Right cardiac atrium (tissue), 5 donors: ENCODE measurements at regions not wholly inside any gene's neighbourhood (a gene's known extent, or its start where the extent isn't known, plus 50 kb on each side); places are given as distances from the start of the nearest gene placed in this dataset.

Experiments
- ATAC-seq, 2 donors: fragments of 200-7000 bp; cut with Tn5 transposase; one replicate each; pipeline versions ENCODE4 v1.8.0 to v1.9.1; 2020; ENCODE audit warnings: moderate library complexity in 2 of 2, mild to moderate bottlenecking in 1 of 2
- DNase-seq, 3 donors: peaks; one replicate each; pipeline ENCODE4 v3.0.0-alpha.2; 2020
- H3K27ac ChIP-seq: one replicate; pipeline ENCODE4 v1.5.1; 2013; ENCODE audit warnings: mild to moderate bottlenecking, low read length, control low read depth, moderate library complexity
- H3K27me3 ChIP-seq: one replicate; pipeline ENCODE4 v1.6.1; 2013; ENCODE audit not compliant: control insufficient read depth, insufficient read depth
- H3K4me1 ChIP-seq: one replicate; pipeline ENCODE4 v1.6.1; 2013; ENCODE audit warnings: low read length; ENCODE audit not compliant: control insufficient read depth, insufficient read depth
- H3K4me3 ChIP-seq: one replicate; pipeline ENCODE4 v1.5.1; 2013; ENCODE audit warnings: low read length, control low read depth
- H3K9me3 ChIP-seq: one replicate; pipeline ENCODE4 v1.6.1; 2013; ENCODE audit warnings: low read length; ENCODE audit not compliant: control insufficient read depth
- WGBS: extraction: QIAGEN DNeasy Blood & Tissue Kit; methylation state at CpG from one replicate; pipeline ENCODE4 v1.1.7; 2013; 5-methylcytosine and 5-hydroxymethylcytosine counted together
- intact Hi-C, 4 donors: fragments of 100-400 bp; cut with DNase I; formaldehyde crosslinking; loops; one replicate each; pipeline versions ENCODE4 v1.11.0 to v1.14.0; 2022 to 2023
- donor health status: healthy with polysubstance abuse.
- donor health status: DM: no; HTN: yes; CAD: no.
- donor health status: DM: no; HTN: no; CAD: no.
- donor health status: DM: no; HTN: yes; CAD: no; lungs with severe emphysema.
- donor health status: DM: yes; HTN: yes; CAD: no.

DNA sequence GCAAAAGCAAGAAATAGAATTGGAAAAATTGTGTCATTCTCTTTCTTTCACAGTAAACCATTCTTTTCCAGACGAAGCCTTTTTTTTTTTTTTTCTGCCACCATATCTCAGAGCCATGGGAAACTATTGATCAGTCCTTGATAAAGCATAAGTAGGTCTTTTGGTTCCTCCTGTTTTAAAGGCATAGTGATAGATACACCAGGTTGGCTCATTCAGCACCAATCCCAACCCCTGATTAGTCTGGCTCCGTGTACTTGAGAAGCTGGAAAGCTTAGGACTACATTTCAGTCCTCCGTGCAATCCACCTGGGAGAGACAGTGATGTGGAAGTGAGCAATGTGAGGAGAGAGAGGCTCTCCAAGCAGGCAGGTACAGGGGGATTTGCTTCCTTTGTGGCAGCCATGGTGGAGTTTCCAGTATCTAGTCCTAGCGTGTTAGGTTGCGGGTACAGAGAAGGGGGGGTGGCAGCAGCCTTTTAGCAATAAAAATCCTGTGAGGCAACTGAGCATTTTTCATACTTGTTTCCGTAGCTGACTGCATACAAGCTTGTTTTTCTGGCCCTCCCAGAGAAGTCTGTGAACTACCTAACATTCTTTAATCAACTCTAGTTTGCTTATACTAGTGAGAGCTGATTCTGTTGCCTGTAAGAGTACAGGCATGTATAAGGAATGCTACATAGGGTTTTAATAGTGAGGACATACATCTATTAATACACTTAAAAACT lies 127.4 kb upstream of the CTTNBP2 start:
- H3K27ac ChIP-seq, result no peak overlapping the region
- DNase-seq (no peak), ATAC-seq (no peak)
- H3K27me3 ChIP-seq, result no peaks in the 10 kb centered on the region
- H3K9me3 ChIP-seq, result no peaks in the 10 kb centered on the region
- H3K4me1 ChIP-seq, result no peaks in the 10 kb centered on the region
- 84% methylated on average over 6 of the region's 6 CpGs for WGBS
- no peak overlapping the region for H3K4me3 ChIP-seq
- intact Hi-C loops, result no loop called here

DNA sequence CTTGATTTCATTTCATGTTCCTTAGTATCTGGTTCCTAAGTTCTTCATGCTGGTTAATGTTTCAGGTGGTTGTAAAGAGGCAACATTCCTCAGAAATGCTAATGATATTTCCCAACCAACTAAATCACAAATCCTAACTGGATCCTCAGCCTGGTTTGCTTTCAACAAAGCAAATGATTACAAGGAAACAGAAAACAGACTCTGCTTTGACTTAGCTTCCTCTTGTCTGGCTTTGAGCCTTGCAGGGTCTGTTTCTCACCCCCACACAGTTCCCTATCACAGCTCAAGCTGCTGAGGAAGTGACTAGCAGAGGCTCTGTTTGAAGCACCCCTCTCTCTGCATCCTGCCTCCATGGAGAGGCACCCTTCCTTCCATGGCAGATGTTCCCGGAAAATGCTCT lies 130.2 kb upstream of the CTTNBP2 start:
- Histone ChIP-seq H3K9me3 (no peaks in the 10 kb centered on the region), H3K4me3 (no peak overlapping the region), H3K27ac (no peak overlapping the region), H3K4me1 (no peaks in the 10 kb centered on the region), H3K27me3 (no peaks in the 10 kb centered on the region)
- no peak for ATAC-seq
- WGBS, result 36% methylated on average over 1 of the region's 1 CpG
- intact Hi-C loops, result no loop called here
- no peak for DNase-seq

DNA sequence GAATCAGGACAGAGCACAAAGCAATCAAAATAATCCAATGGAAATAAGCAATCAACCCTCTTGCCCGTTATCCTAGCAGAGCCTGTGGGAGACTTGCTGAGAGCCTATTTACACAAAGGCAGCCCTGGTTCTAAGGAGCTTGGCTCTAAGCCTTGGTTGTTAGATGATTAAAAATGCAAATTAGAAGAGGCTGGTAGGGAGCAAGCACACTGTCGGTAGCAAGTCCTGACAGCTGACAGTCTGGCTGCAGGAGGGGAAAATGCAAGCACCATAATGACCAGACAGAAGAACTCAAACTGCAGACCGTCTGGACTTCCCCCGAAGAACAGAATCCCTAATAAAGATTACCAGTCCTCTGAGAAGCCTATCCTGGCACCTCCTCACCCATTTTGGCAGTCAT lies 131.8 kb upstream of the CTTNBP2 start:
- Histone ChIP-seq H3K4me1 (no peaks in the 10 kb centered on the region), H3K4me3 (no peak overlapping the region), H3K9me3 (no peaks in the 10 kb centered on the region), H3K27ac (no peak overlapping the region), H3K27me3 (no peaks in the 10 kb centered on the region)
- DNase-seq (no peak), ATAC-seq (no peak)
- intact Hi-C loops, result no loop called here
- WGBS, result 38% methylated on average over 4 of the region's 4 CpGs

DNA sequence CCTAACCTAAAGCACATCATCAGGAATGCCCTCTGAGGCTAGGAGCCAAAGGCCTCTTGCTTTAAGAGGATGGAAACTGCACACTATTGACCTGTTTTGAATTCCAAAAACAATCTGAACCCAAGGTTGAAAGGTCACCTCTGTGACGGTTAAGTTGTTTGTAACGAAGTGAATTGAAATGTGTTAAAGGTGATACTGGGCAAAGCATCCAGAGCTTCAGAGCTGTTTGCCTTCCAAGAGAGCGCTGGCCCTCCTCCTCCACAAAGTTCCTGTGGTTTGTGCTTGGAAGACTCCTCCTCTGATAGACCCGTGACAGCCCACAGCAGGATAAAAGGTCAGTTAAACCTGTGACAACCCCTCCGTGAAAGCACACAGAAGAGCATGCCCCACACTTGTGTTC lies 133.7 kb upstream of the CTTNBP2 start:
- intact Hi-C loops, result no loop called here
- no peaks in the 10 kb centered on the region for H3K9me3 ChIP-seq
- 53% methylated on average over 5 of the region's 5 CpGs for WGBS

DNA sequence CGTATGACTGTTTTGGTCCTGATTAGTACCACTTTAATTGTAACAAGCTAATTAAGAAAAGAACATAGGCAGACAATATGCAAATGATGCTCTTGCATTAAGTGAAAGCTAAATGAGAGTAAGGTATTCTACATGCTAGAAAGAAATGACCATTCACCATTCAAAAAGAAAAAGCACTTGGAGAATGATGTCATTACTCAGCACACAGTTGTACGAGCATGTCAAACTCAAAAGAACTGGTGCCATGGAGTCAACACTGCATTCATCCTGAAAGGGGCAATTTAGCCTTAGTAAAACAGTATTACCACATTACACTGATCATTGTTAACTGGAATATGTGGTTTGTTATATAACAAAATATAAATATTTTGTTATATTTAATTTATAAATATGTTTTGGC lies 136.2 kb upstream of the CTTNBP2 start:
- WGBS, result 87% methylated on average over 2 of the region's 2 CpGs
- H3K27ac ChIP-seq, result no peak overlapping the region
- intact Hi-C loops, result no loop called here

More for the DNA sequence above, 133.7 kb upstream of the CTTNBP2 start:
- Histone ChIP-seq H3K27ac (no peak overlapping the region), H3K27me3 (no peaks in the 10 kb centered on the region), H3K4me1 (no peaks in the 10 kb centered on the region), H3K4me3 (no peak overlapping the region)
- DNase-seq (no peak), ATAC-seq (no peak)

DNA sequence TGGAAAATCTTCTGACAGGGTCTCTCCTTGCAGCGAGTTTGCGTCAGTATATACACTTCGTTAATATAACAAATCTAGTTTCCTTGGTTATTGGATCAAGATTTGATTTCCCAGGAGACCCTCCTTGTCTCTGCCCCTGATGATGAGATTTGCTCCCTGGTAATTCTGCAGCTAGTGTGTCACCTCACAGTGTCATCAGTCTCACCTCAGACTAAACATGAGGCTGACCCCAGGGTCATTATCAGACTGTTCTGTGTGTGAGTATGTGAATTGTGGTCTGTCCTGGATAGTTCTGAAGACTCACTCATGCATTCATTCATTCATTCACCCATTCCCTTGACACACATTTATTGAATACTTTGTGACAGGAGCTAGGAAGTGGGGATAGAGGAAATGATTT lies 138.4 kb upstream of the CTTNBP2 start:
- no peaks in the 10 kb centered on the region for H3K9me3 ChIP-seq
- DNase-seq, result no peak
- H3K4me1 ChIP-seq, result no peaks in the 10 kb centered on the region
- no peak overlapping the region for H3K4me3 ChIP-seq
- WGBS, result 90% methylated on average over 3 of the region's 3 CpGs
- intact Hi-C loops, result no loop called here
- ATAC-seq, result no peak
- H3K27ac ChIP-seq, result no peak overlapping the region
- H3K27me3 ChIP-seq, result no peaks in the 10 kb centered on the region

More for the DNA sequence above, 136.2 kb upstream of the CTTNBP2 start:
- H3K4me1 ChIP-seq, result no peaks in the 10 kb centered on the region
- no peak for DNase-seq
- no peaks in the 10 kb centered on the region for H3K9me3 ChIP-seq
- ATAC-seq, result no peak
- no peaks in the 10 kb centered on the region for H3K27me3 ChIP-seq
- no peak overlapping the region for H3K4me3 ChIP-seq

DNA sequence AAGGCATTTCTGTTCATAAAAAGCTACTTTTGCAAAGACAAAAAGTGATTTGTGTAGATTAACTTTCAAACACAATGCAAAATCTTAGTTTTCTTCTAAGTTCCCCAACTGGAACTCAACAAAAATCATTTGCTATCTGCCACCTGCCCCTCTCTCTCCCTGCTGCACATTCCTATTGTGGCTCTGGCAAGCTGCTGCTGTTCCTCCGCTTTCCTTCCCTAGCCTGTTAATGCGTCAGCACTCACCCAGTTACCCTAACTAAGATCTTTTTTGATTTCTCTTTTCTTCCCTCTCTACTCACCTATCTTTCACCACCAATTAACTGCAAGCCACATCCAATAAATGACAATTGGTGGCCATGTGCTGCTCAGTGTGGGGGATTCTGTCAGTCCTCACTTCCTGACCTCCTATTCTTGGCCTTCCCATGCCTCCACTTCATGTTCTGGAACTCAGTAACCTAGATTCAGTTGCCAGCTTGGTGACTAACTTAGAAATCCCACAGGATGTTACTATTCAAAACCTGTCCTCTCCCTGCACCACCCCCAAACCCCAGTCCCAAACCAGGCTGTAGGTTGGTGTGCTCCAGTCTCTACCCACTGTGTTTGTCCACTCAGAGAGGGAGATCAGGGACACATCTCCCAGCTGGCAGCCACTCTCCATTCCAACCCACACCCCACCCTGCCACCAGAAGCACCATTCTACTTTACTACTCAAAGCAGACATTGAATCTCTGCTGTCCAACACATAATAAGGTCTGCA lies 140.2 kb upstream of the CTTNBP2 start:
- WGBS, result 89% methylated on average over 2 of the region's 2 CpGs
- Histone ChIP-seq H3K27me3 (no peaks in the 10 kb centered on the region), H3K4me1 (no peaks in the 10 kb centered on the region), H3K9me3 (no peaks in the 10 kb centered on the region), H3K4me3 (no peak overlapping the region), H3K27ac (no peak overlapping the region)
- DNase-seq (no peak), ATAC-seq (no peak)
- intact Hi-C loops, result no loop called here

DNA sequence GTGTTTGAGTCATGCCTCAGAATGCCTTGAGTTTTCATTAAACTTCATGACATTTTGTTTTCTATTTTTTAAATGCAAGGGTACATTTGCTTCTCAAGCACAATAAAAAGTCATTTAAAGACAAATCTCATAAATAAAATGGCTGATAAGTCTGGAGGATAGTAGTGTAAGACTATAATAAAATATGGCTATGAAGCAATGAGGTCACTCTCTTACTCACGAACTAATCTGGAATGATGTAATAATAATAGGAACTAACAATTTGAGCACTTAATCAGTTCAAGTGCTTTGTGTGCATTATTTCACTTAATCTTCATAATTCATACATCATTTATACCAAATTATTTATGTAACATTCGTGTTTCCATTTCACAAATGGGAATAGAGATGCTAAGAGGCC lies 149.3 kb upstream of the CTTNBP2 start:
- H3K27ac ChIP-seq, result no peak overlapping the region
- no peaks in the 10 kb centered on the region for H3K27me3 ChIP-seq
- intact Hi-C loops, result no loop called here
- DNase-seq, result no peak
- 62% methylated on average over 2 of the region's 2 CpGs for WGBS
- no peaks in the 10 kb centered on the region for H3K4me1 ChIP-seq
- no peak overlapping the region for H3K4me3 ChIP-seq
- H3K9me3 ChIP-seq, result no peaks in the 10 kb centered on the region
- no peak for ATAC-seq

DNA sequence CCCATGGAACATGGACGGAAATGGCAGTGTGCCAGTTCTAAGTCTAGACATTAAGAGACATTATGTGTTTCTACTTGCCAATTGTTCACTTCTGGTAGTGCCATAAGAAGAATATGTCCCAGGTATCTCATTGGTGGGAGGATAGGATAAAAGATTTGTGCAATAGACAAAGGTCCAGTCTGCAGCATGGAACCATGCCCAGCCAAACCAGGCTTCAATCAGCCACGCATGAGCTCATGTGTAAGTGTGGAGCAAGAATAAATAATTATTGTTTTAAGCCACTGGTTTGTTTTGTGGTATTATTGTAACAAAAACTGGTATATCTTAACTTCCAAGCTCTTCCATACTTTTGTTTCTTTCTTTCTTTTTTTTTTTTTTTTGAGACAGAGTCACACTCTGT lies 153.6 kb upstream of the CTTNBP2 start:
- Histone ChIP-seq H3K27me3 (no peaks in the 10 kb centered on the region), H3K4me1 (no peaks in the 10 kb centered on the region), H3K9me3 (no peaks in the 10 kb centered on the region), H3K4me3 (no peak overlapping the region), H3K27ac (no peak overlapping the region)
- intact Hi-C loops, result no loop called here
- no peak for DNase-seq
- no peak for ATAC-seq
- WGBS, result 74% methylated on average over 2 of the region's 2 CpGs

DNA sequence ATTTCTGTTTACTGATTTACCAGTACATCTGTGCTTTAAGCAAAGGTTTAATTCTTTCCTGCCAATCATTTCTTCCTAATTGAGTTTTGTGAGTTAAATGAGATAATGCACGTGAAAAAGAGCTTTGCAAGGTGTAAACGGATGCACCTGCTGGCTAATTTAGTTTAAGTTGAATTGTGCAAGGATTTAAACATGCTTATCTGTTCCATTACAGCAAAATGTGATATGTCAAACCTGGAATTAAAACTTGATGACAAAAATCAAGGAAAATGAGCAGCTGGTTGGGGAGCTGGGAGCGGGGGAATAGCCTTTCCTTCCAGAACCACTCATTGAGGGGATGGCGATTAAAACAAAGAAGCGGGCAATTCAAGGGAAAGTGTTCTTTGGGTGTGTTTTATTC lies 155.0 kb upstream of the CTTNBP2 start:
- 80% methylated on average over 5 of the region's 5 CpGs for WGBS
- Histone ChIP-seq H3K27me3 (no peaks in the 10 kb centered on the region), H3K9me3 (no peaks in the 10 kb centered on the region), H3K4me1 (no peaks in the 10 kb centered on the region), H3K27ac (no peak overlapping the region), H3K4me3 (no peak overlapping the region)
- ATAC-seq, result no peak
- DNase-seq, result no peak
- intact Hi-C loops, result no loop called here

DNA sequence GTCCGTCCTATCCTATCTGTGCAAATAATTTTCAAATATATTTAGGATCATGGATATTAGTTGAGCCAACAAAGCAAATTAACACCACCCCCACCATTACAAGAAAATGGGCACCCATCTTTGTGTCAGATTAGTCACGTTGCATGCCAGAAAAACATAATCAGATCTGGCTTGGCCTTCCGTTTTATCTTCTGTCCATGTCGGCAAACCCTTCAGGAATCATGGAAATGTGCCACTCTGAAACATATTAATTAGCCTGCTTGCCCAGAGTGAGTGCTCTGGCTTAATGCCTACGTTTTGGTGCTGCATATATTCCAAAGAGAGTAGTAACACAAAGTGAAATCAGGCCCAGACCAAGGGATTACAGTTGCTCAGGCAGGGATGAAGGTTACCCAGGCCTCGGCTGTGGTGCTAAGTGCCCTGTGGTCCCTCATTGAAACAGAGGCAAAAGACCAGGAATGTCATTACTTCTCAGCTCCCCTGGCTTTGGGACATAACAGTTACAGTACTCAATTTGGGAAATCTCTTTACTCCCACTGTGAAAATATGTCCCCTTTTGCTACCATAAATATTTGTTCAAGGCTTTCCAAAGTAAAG lies 154.0 kb upstream of the LSM8 start:
- intact Hi-C loops, result no loop called here
- 32% methylated on average over 6 of the region's 6 CpGs for WGBS
- DNase-seq, result no peak
- Histone ChIP-seq H3K27me3 (no peaks in the 10 kb centered on the region), H3K4me3 (no peak overlapping the region), H3K9me3 (no peaks in the 10 kb centered on the region), H3K27ac (no peak overlapping the region), H3K4me1 (no peaks in the 10 kb centered on the region)
- ATAC-seq, result no peak
